ENCODE measurements at regions not wholly inside any gene's neighbourhood (a gene's known extent, or its start where the extent isn't known, plus 50 kb on each side); places are given as distances from the start of the nearest gene placed in this dataset.
"Not testable (repeated sequence)": the region's sequence is repeated elsewhere in the genome, so short reads cannot be mapped to it uniquely, and the experiment has no call there.

- no peak overlapping the region for H3K9ac ChIP-seq (ENCODE audit: low read length)
- DNase-seq (ENCODE audit: low read depth), result no peak
- peaks cover 14% of the 10 kb centered on the region for H3K4me1 ChIP-seq (ENCODE audit: control insufficient read depth, insufficient read depth, low read length)
- no peaks in the 10 kb centered on the region for H3K36me3 ChIP-seq (ENCODE audit: control insufficient read depth, insufficient read depth, low read length, severe bottlenecking)
- H3K9me3 ChIP-seq (ENCODE audit: control insufficient read depth, low read length), result no peaks in the 10 kb centered on the region
- peaks cover 34% of the 10 kb centered on the region for H3K27me3 ChIP-seq (replicated peaks; ENCODE audit: control insufficient read depth, insufficient read depth, low read length)
- no peak overlapping the region for H3K4me3 ChIP-seq (ENCODE audit: low read length)
Observed at GRCh38 chr11:129701706-129702105, 113.9 kb upstream of the TMEM45B start.

- H3K4me1 ChIP-seq (ENCODE audit: control insufficient read depth, insufficient read depth, low read length), result peaks cover 14% of the 10 kb centered on the region
- no peak overlapping the region for H3K9ac ChIP-seq (ENCODE audit: low read length)
- DNase-seq (ENCODE audit: low read depth), result no peak
- H3K9me3 ChIP-seq (ENCODE audit: control insufficient read depth, low read length), result no peaks in the 10 kb centered on the region
- H3K36me3 ChIP-seq (ENCODE audit: control insufficient read depth, insufficient read depth, low read length, severe bottlenecking), result no peaks in the 10 kb centered on the region
- no peak overlapping the region for H3K4me3 ChIP-seq (ENCODE audit: low read length)
- peaks cover 27% of the 10 kb centered on the region for H3K27me3 ChIP-seq (replicated peaks; ENCODE audit: control insufficient read depth, insufficient read depth, low read length)
Observed at GRCh38 chr11:129702410-129703398, 112.9 kb upstream of the TMEM45B start.

GRCh38 chr11:129703846-129704245 lies 111.8 kb upstream of the TMEM45B start:
- Histone ChIP-seq H3K27me3 (replicated peaks; ENCODE audit: control insufficient read depth, insufficient read depth, low read length) (peaks cover 19% of the 10 kb centered on the region), H3K4me1 (ENCODE audit: control insufficient read depth, insufficient read depth, low read length) (peaks cover 14% of the 10 kb centered on the region), H3K9ac (ENCODE audit: low read length) (no peak overlapping the region), H3K4me3 (ENCODE audit: low read length) (no peak overlapping the region), H3K36me3 (ENCODE audit: control insufficient read depth, insufficient read depth, low read length, severe bottlenecking) (no peaks in the 10 kb centered on the region), H3K9me3 (ENCODE audit: control insufficient read depth, low read length) (no peaks in the 10 kb centered on the region)
- DNase-seq (ENCODE audit: low read depth), result peak; percentile 71

- H3K9ac ChIP-seq (ENCODE audit: low read length), result no peak overlapping the region
- H3K4me1 ChIP-seq (ENCODE audit: control insufficient read depth, insufficient read depth, low read length), result peaks cover 14% of the 10 kb centered on the region
- no peaks in the 10 kb centered on the region for H3K36me3 ChIP-seq (ENCODE audit: control insufficient read depth, insufficient read depth, low read length, severe bottlenecking)
- peaks cover 9% of the 10 kb centered on the region for H3K27me3 ChIP-seq (replicated peaks; ENCODE audit: control insufficient read depth, insufficient read depth, low read length)
- H3K9me3 ChIP-seq (ENCODE audit: control insufficient read depth, low read length), result no peaks in the 10 kb centered on the region
- no peak for DNase-seq (ENCODE audit: low read depth)
- H3K4me3 ChIP-seq (ENCODE audit: low read length), result no peak overlapping the region
Observed at GRCh38 chr11:129704831-129705230, 110.8 kb upstream of the TMEM45B start.

- DNase-seq (ENCODE audit: low read depth), result no peak
- Histone ChIP-seq H3K9me3 (ENCODE audit: control insufficient read depth, low read length) (no peaks in the 10 kb centered on the region), H3K4me1 (ENCODE audit: control insufficient read depth, insufficient read depth, low read length) (peaks cover 14% of the 10 kb centered on the region), H3K36me3 (ENCODE audit: control insufficient read depth, insufficient read depth, low read length, severe bottlenecking) (no peaks in the 10 kb centered on the region), H3K9ac (ENCODE audit: low read length) (no peak overlapping the region), H3K4me3 (ENCODE audit: low read length) (no peak overlapping the region), H3K27me3 (replicated peaks; ENCODE audit: control insufficient read depth, insufficient read depth, low read length) (peaks cover 5% of the 10 kb centered on the region)
Observed at GRCh38 chr11:129705341-129705740, 110.3 kb upstream of the TMEM45B start.

- no peaks in the 10 kb centered on the region for H3K9me3 ChIP-seq (ENCODE audit: control insufficient read depth, low read length)
- H3K9ac ChIP-seq (ENCODE audit: low read length), result no peak overlapping the region
- no peak overlapping the region for H3K4me3 ChIP-seq (ENCODE audit: low read length)
- no peak for DNase-seq (ENCODE audit: low read depth)
- no peaks in the 10 kb centered on the region for H3K27me3 ChIP-seq (replicated peaks; ENCODE audit: control insufficient read depth, insufficient read depth, low read length)
- no peaks in the 10 kb centered on the region for H3K36me3 ChIP-seq (ENCODE audit: control insufficient read depth, insufficient read depth, low read length, severe bottlenecking)
- peaks cover 14% of the 10 kb centered on the region for H3K4me1 ChIP-seq (ENCODE audit: control insufficient read depth, insufficient read depth, low read length)
Observed at GRCh38 chr11:129705933-129706332, 109.7 kb upstream of the TMEM45B start.

GRCh38 chr11:129709801-129710398 lies 105.7 kb upstream of the TMEM45B start:
- Histone ChIP-seq H3K4me3 (ENCODE audit: low read length) (no peak overlapping the region), H3K27me3 (replicated peaks; ENCODE audit: control insufficient read depth, insufficient read depth, low read length) (no peaks in the 10 kb centered on the region), H3K4me1 (ENCODE audit: control insufficient read depth, insufficient read depth, low read length) (no peaks in the 10 kb centered on the region), H3K9ac (ENCODE audit: low read length) (no peak overlapping the region), H3K36me3 (ENCODE audit: control insufficient read depth, insufficient read depth, low read length, severe bottlenecking) (no peaks in the 10 kb centered on the region), H3K9me3 (ENCODE audit: control insufficient read depth, low read length) (no peaks in the 10 kb centered on the region)
- no peak for DNase-seq (ENCODE audit: low read depth)

GRCh38 chr11:129710423-129710822 lies 105.2 kb upstream of the TMEM45B start:
- no peaks in the 10 kb centered on the region for H3K27me3 ChIP-seq (replicated peaks; ENCODE audit: control insufficient read depth, insufficient read depth, low read length)
- H3K9me3 ChIP-seq (ENCODE audit: control insufficient read depth, low read length), result no peaks in the 10 kb centered on the region
- no peaks in the 10 kb centered on the region for H3K36me3 ChIP-seq (ENCODE audit: control insufficient read depth, insufficient read depth, low read length, severe bottlenecking)
- no peak for DNase-seq (ENCODE audit: low read depth)
- H3K9ac ChIP-seq (ENCODE audit: low read length), result no peak overlapping the region
- no peak overlapping the region for H3K4me3 ChIP-seq (ENCODE audit: low read length)
- no peaks in the 10 kb centered on the region for H3K4me1 ChIP-seq (ENCODE audit: control insufficient read depth, insufficient read depth, low read length)

GRCh38 chr11:129711760-129712159 lies 103.9 kb upstream of the TMEM45B start:
- DNase-seq (ENCODE audit: low read depth), result no peak
- Histone ChIP-seq H3K36me3 (ENCODE audit: control insufficient read depth, insufficient read depth, low read length, severe bottlenecking) (no peaks in the 10 kb centered on the region), H3K4me3 (ENCODE audit: low read length) (no peak overlapping the region), H3K4me1 (ENCODE audit: control insufficient read depth, insufficient read depth, low read length) (no peaks in the 10 kb centered on the region), H3K27me3 (replicated peaks; ENCODE audit: control insufficient read depth, insufficient read depth, low read length) (no peaks in the 10 kb centered on the region), H3K9me3 (ENCODE audit: control insufficient read depth, low read length) (no peaks in the 10 kb centered on the region), H3K9ac (ENCODE audit: low read length) (no peak overlapping the region)

GRCh38 chr11:129712486-129713240 lies 103.0 kb upstream of the TMEM45B start:
- not testable (repeated sequence) for H3K27me3 ChIP-seq (replicated peaks; ENCODE audit: control insufficient read depth, insufficient read depth, low read length); DNase-seq (ENCODE audit: low read depth); H3K36me3 ChIP-seq (ENCODE audit: control insufficient read depth, insufficient read depth, low read length, severe bottlenecking); H3K9me3 ChIP-seq (ENCODE audit: control insufficient read depth, low read length); H3K4me3 ChIP-seq (ENCODE audit: low read length); H3K4me1 ChIP-seq (ENCODE audit: control insufficient read depth, insufficient read depth, low read length); H3K9ac ChIP-seq (ENCODE audit: low read length)

GRCh38 chr11:129719037-129719436 lies 96.6 kb upstream of the TMEM45B start:
- Histone ChIP-seq H3K36me3 (ENCODE audit: control insufficient read depth, insufficient read depth, low read length, severe bottlenecking) (no peaks in the 10 kb centered on the region), H3K9me3 (ENCODE audit: control insufficient read depth, low read length) (no peaks in the 10 kb centered on the region)

More at GRCh38 chr11:129719037-129719436, 96.6 kb upstream of the TMEM45B start:
- DNase-seq (ENCODE audit: low read depth), result no peak
- Histone ChIP-seq H3K9ac (ENCODE audit: low read length) (no peak overlapping the region), H3K27me3 (replicated peaks; ENCODE audit: control insufficient read depth, insufficient read depth, low read length) (peaks cover 2% of the 10 kb centered on the region), H3K4me1 (ENCODE audit: control insufficient read depth, insufficient read depth, low read length) (no peaks in the 10 kb centered on the region), H3K4me3 (ENCODE audit: low read length) (no peak overlapping the region)
